Renal cortex interstitium (tissue), 11 donors: ENCODE measurements at regions not wholly inside any gene's neighbourhood (a gene's known extent, or its start where the extent isn't known, plus 50 kb on each side); places are given as distances from the start of the nearest gene placed in this dataset.
"Not testable (repeated sequence)": the region's sequence is repeated elsewhere in the genome, so short reads cannot be mapped to it uniquely, and the experiment has no call there.

Experiments
- DNase-seq, 11 donors: peaks; one replicate each; pipeline ENCODE4 v3.0.0-alpha.2; 2013; ENCODE audit warnings: low read depth in 9 of 11, low spot score in 4 of 11; ENCODE audit errors: extremely low read depth in 1 of 11

- not testable (repeated sequence) for DNase-seq
Measured at GRCh38 chr1:109857702-109858101, 52.9 kb upstream of the CSF1 start.

- not testable (repeated sequence) for DNase-seq
Measured at GRCh38 chr1:109855986-109856385, 54.7 kb upstream of the CSF1 start.

- DNase-seq: not testable (repeated sequence)
Measured at GRCh38 chr1:109853972-109854371, 56.7 kb upstream of the CSF1 start.

GRCh38 chr1:109852221-109853015 lies 58.2 kb upstream of the CSF1 start:
- DNase-seq: not testable (repeated sequence)

- DNase-seq: no peak
Measured at GRCh38 chr1:109850827-109851226, 59.8 kb upstream of the CSF1 start.

GRCh38 chr1:109850194-109850593 lies 60.5 kb upstream of the CSF1 start:
- DNase-seq: no peak

- DNase-seq: no peak
Measured at GRCh38 chr1:109849655-109850054, 61.0 kb upstream of the CSF1 start.

- no peak for DNase-seq
Measured at GRCh38 chr1:109847251-109847650, 63.4 kb upstream of the CSF1 start.

- no peak for DNase-seq
Measured at GRCh38 chr1:109846846-109847245, 63.8 kb upstream of the CSF1 start.

GRCh38 chr1:109846162-109846561 lies 64.5 kb upstream of the CSF1 start:
- DNase-seq: peak in 9 of 11 donors; percentile 25 to 66 (median 54)

- no peak for DNase-seq
Measured at GRCh38 chr1:109845658-109846057, 65.0 kb upstream of the CSF1 start.

- DNase-seq: no peak
Measured at GRCh38 chr1:109844609-109845008, 66.0 kb upstream of the CSF1 start.

- DNase-seq: no peak
Measured at GRCh38 chr1:109840011-109840629, 70.5 kb upstream of the CSF1 start.

GRCh38 chr1:109839276-109839675 lies 71.4 kb upstream of the CSF1 start:
- not testable (repeated sequence) for DNase-seq

GRCh38 chr1:109838838-109839240 lies 71.8 kb upstream of the CSF1 start:
- no peak for DNase-seq

- no peak for DNase-seq
Measured at GRCh38 chr1:109837852-109838570, 72.6 kb upstream of the CSF1 start.

GRCh38 chr1:109835645-109836044 lies 71.9 kb upstream of the EPS8L3 start:
- not testable (repeated sequence) for DNase-seq

GRCh38 chr1:109834951-109835350 lies 71.2 kb upstream of the EPS8L3 start:
- no peak for DNase-seq

- no peak for DNase-seq
Measured at GRCh38 chr1:109832945-109833344, 69.2 kb upstream of the EPS8L3 start.
